ENCODE measurements at regions not wholly inside any gene's neighbourhood (a gene's known extent, or its start where the extent isn't known, plus 50 kb on each side); places are given as distances from the start of the nearest gene placed in this dataset.

DNA sequence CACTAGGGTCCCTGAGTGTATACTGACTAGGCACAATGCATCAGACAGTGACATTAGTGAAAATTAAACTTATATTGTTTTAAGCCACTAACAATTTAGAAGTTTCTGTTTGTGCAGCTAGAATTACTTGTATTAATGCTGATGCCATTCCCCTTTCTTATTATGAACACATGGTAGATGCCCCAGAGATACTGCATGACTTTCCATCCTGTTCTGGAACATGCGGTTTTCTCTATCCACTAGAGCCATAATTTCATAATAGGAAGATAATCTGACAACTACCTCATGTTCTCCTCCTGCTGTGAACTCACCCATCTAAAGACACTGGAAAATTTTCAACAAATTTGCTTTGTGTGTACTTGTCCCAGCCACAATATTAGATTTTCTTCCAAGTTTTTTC is 1256.4 kb downstream of the FAM181B start:
- Histone ChIP-seq H3K9ac (ENCODE audit: extremely low read depth, insufficient read length, low read length) (no peak overlapping the region), H3K27me3 (ENCODE audit: insufficient read depth, low read length) (no peaks in the 10 kb centered on the region), H3K9me3 (ENCODE audit: control insufficient read depth, low read depth, low read length) (no peaks in the 10 kb centered on the region), H2BK12ac (ENCODE audit: insufficient read length, low read depth, low read length) (no peak overlapping the region), H3K4me1 (ENCODE audit: insufficient read depth, low read length) (no peaks in the 10 kb centered on the region), H2AFZ (ENCODE audit: low read length) (no peak overlapping the region), H3T11ph (ENCODE audit: low read length) (no peak overlapping the region), H3K79me1 (ENCODE audit: insufficient read depth, low read depth, low read length, poor library complexity, severe bottlenecking) (no peaks in the 10 kb centered on the region), H2BK15ac (ENCODE audit: low read depth, low read length) (no peak overlapping the region), H3K79me2 (ENCODE audit: insufficient read depth, low read length) (no peaks in the 10 kb centered on the region), H4K20me1 (ENCODE audit: control insufficient read depth, insufficient read depth, insufficient read length) (no peaks in the 10 kb centered on the region), H3K14ac (ENCODE audit: insufficient read depth, low read length) (no peak overlapping the region), H4K5ac (ENCODE audit: insufficient read length, low read depth, low read length) (no peak overlapping the region), H2BK20ac (ENCODE audit: low read depth, low read length, poor library complexity, severe bottlenecking) (no peak overlapping the region), H4K91ac (ENCODE audit: insufficient read length, low read depth, low read length) (no peak overlapping the region), H3K56ac (ENCODE audit: insufficient read length, low read depth, low read length) (no peak overlapping the region), H2AK5ac (ENCODE audit: insufficient read length, low read length) (no peak overlapping the region), H3K4me2 (ENCODE audit: insufficient read depth, insufficient read length, low read length) (no peak overlapping the region), H3K23ac (ENCODE audit: insufficient read length, low read depth, low read length) (no peak overlapping the region), H3K23me2 (ENCODE audit: insufficient read length, low read depth, low read length, poor library complexity, severe bottlenecking) (no peaks in the 10 kb centered on the region), H2BK120ac (ENCODE audit: low read depth, low read length, poor library complexity, severe bottlenecking) (no peak overlapping the region), H4K8ac (replicated peaks; ENCODE audit: insufficient read length, low read depth, low read length) (no peak overlapping the region), H2BK5ac (ENCODE audit: insufficient read length, low read length) (no peak overlapping the region), H3K4ac (ENCODE audit: low read depth, low read length) (no peak overlapping the region), H3K27ac (ENCODE audit: insufficient read length, low read depth, low read length) (no peak overlapping the region), H3K18ac (ENCODE audit: insufficient read length, low read depth, low read length) (no peak overlapping the region)
- WGBS (ENCODE audit: extremely low coverage, insufficient read length, low lambda C conversion rate): no CpG with 5 or more reads among the region's 1 CpG
- Mint-ChIP-seq H3K4me3 (no peak overlapping the region), H3K27ac (no peak overlapping the region), H3K36me3 (ENCODE audit: insufficient read depth in 1 of 3, low read depth in 3 of 3) (no peaks in the 10 kb centered on the region), H3K9me3 (no peaks in the 10 kb centered on the region), H3K4me1 (no peaks in the 10 kb centered on the region), H3K27me3 (ENCODE audit: low read depth) (no peaks in the 10 kb centered on the region)
- no peak for DNase-seq
- TF ChIP-seq, protein P1, sequence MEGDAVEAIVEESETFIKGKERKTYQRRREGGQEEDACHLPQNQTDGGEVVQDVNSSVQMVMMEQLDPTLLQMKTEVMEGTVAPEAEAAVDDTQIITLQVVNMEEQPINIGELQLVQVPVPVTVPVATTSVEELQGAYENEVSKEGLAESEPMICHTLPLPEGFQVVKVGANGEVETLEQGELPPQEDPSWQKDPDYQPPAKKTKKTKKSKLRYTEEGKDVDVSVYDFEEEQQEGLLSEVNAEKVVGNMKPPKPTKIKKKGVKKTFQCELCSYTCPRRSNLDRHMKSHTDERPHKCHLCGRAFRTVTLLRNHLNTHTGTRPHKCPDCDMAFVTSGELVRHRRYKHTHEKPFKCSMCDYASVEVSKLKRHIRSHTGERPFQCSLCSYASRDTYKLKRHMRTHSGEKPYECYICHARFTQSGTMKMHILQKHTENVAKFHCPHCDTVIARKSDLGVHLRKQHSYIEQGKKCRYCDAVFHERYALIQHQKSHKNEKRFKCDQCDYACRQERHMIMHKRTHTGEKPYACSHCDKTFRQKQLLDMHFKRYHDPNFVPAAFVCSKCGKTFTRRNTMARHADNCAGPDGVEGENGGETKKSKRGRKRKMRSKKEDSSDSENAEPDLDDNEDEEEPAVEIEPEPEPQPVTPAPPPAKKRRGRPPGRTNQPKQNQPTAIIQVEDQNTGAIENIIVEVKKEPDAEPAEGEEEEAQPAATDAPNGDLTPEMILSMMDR (conservative IDR thresholded peaks at IDR 0.05): no peak

Measured in H9 (cell line).